CD4-positive, alpha-beta T cell treated with Interleukin-6 for 4 hours (primary cell): ENCODE measurements at regions not wholly inside any gene's neighbourhood (a gene's known extent, or its start where the extent isn't known, plus 50 kb on each side); places are given as distances from the start of the nearest gene placed in this dataset.
"Not testable (repeated sequence)": the region's sequence is repeated elsewhere in the genome, so short reads cannot be mapped to it uniquely, and the experiment has no call there.

Experiments
- DNase-seq: peaks from one replicate; pipeline ENCODE4 v3.0.0-alpha.2; 2020; ENCODE audit warnings: mixed read lengths

DNA sequence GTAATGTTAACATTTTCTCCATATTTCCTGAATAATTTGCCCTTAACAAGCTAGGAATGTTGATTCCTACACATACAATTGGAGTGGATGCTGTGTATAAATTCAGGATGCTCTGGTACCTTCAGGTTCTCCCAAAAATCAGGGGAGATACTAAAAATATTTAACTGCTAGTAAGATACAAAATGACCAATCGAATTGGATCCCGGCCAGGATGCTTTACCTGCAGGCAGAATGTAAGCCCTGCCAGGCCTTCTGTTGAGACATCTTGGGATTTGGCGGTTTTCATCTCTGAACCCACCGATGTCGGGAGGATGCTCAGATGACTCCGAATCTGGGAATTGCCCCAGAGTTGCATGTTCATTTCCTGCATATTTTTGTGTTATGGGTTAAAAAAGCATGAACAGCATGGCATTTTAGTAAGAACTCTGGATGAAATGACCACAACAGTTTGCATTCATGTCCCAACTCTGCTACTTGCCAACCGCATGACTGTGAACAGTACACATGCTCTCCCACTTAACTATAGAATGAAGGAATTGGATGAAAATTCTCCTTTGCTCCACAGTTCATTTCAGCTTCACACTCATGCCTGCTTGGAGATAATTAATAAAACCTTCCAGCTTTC, 241.4 kb upstream of the TBL1XR1 start:
- no peak for DNase-seq

DNA sequence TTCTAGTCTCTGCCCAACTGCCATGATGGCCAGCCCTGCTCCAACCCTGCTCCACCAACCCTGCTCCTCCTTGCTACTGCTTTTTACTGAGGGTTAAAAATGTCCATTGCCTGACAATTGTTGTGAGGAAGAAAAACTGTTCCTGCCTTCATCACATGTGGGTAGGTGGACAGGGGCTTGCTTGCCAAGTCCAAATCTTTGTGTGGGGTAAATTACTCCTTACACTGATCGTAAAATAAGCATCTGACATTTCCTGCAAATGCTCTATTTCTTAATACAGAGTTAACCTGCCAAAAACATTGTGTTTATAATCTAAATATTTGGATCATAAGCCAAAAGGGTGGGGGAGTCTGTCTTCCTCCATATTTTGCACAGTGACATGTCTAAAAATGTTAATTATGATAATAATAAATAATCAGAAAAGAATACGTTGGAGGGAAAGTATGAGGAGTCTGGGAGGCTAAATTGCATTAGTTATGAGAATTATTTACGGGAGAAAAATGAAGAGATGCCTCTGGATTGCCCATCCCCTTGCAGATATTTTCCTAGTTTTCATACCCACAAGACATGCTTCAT, 242.5 kb upstream of the TBL1XR1 start:
- no peak for DNase-seq

DNA sequence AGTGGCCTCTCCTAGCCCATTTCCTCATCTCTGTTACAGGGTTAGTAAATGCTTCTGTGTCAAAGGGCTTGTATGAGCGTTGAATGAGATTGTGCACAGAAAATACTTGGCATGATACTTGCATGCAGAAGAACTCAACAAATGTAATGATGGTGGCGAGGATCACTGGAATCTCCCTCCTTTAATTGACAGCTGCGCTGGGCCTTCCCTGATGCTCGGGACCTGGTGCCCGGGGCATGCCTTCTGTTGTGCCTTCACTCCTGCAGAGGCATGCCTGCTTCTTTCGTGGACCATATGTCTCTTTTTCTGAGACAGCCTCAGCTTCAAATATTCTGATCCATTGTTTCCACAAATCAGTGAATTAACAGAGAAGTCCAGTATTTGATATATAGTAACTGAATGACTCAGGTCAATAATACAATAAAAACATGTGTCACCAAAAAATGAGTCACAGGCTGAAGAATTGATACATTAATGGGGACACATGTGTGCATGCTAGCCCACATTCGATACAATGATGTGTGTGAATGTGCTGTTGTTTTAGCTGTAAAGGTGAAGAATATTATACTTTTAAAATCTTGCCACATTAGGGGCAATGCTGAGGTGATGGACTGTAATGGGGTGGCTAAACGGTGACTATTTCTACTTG, 243.3 kb upstream of the TBL1XR1 start:
- no peak for DNase-seq

DNA sequence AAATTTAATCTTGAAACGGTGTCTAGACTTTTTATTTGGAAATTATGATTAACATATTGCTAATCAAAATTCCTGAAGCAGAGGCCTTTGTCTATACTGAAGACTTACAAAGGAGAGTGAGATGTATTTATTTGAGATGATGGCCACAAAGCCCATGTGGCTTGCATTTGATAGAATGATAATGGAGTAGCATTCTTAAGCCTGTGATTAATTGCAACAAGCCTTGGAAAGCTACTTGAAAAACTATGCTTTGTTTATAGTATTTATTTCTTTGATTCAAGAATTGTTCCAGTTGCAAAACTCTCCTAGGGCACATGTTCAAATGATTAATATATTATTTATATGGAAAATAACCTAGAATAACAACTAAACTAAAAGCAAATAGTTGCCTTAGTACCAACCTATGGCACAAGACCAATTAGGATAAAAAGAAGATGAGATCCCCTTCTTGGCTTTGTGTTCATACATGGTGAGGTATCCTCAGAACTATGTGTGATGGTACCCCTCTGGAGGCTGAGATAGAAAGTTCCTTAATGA, 244.1 kb upstream of the TBL1XR1 start:
- no peak for DNase-seq

DNA sequence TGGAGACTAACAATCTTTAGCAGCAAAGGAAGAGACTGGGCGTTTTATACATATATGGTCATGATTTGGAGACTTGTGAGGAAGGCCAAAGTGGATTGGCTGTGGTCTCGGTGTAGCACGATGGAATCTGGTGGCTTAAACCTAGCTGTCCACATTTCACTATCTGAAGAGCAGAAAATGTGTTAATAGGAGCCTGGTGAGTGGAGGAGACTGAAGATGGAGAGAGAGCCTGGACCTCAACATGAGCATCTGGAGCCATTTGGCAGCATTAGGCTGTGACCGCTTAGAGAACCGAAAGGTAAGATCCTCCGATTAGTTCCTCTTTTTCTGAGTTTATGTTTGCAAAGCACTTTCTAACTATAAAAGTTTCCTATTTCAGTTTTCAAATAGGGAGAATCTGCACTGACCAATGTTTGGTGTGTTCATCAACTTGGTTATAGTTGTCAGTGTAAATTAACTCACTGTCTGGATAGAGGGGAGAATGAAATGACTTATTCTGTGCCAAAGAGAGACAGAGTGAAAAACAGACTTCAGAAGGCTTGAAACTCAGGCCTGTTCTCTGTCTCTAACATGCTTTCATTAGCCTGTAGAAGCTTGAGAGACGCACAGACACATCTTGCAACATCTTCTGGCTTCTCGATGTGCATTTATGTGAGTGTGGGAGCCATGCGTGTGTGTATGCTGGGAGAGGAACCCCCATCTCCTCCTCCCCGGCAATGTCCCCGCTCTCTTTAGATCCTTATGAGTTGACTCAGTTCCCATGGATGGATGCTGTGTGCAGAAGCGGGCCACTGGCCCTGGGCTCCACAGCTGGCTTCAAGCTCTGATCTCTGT, 244.7 kb upstream of the TBL1XR1 start:
- no peak for DNase-seq

DNA sequence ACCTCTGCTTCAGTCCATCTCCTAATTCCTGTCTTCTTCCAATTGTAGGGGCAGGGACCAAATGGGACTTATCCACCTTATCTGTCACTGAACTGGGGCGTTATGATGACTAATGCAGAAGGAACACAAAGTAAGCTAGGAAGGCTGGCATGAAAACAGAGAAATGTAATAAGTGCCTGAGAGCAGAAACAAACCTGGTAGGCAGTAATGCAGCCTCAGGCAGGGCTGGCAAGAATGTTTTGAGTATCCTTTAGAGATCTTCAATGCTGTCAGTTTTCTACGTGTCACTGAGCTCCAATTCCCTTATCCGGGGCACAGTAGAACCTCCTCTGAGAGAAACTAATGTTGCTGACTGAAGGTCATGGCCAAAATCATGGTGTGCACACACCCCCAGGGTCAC, 246.2 kb upstream of the TBL1XR1 start:
- no peak for DNase-seq

DNA sequence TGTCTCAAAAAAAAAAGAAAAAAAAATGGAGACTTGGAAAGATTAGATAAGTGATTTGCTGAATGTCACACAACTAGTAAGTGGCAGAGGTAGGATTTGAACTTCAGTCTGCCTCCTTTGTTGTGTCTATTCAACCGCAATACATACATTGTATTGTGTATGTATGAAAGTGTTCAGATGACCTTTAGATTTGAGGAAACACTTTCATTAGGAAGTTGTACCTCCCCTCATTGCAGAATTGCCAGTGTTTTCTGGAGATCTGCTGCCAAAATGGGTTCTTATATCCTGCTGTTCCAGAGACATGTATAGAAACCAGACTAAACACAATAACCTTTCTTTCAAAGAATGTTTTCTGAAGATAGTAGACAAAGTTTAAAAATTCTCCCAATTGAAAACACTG, 247.4 kb upstream of the TBL1XR1 start:
- DNase-seq, result no peak

DNA sequence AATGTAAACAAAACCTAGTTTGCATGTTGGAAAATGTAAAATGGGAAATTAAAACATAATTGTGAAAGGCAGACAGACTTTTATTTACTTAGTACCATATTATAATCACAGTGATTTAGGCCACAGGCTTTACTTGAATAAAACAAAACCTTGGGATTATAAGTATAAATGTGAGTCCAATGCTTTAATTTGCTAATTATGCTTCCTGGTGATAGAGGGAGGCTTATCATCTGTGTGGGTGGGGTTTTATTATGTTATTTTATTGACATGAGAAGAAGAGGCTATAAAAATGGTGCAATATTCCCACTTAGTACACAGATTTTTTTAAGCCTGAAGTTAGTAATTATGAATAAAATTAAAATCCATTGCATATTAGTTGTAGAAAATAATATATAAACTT, 248.3 kb upstream of the TBL1XR1 start:
- no peak for DNase-seq

DNA sequence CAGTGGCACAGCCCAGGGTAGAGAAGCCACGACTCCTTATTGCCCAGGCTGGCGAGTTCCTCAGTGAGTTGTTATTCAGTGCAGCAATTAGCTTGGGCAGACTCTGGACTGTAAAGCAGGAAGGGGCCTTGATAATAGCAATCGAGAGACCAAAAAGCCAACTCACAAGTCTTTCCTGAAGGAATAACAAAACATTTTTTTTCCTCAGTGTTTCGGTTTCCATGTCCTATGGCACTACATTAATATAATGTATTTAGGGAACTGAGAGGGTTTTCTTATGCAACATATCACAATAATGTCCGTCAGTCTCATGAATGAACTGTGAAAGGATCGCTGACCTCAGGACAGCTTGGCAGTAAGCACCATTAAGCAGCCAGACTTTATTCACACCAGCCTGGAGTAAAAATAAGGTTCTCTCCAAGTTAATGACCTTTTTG, 248.9 kb upstream of the TBL1XR1 start:
- DNase-seq, result no peak

DNA sequence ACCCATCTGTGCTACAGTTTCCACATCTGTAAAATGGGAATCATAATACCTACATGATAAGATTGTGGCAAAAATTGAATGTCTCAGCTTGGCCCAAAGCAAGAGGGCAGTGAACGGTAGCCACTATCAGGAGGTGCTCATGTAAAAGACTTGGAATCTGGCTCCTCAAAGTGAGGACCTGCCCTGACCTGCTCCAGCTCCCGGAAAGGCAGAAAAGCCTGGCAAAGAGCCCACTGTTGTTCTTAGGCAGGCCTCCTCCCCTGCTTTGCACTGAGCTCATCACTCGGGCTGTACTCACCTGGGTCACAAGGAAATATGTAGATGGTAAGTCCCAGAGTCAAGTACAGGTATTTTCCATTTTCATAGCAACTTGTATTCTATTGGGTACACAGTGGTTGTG, 250.7 kb upstream of the TBL1XR1 start:
- no peak for DNase-seq

DNA sequence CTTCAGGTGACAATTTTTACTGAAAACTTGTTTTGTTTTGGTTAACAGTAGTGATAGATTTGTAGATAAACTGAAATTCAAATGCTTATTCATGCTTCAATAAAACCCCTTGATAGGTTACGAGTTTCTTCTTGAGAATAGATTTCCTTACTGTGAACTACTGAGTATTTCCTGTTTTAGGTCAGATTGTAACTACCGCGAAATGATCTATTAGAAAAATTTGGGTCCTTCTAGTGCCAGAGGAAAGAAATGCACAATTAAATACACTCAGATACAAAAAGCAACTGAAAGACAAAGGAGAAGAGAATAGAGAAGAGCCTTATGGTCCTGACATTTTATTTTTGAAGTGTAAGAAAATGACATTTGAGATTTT, 251.7 kb upstream of the TBL1XR1 start:
- no peak for DNase-seq

DNA sequence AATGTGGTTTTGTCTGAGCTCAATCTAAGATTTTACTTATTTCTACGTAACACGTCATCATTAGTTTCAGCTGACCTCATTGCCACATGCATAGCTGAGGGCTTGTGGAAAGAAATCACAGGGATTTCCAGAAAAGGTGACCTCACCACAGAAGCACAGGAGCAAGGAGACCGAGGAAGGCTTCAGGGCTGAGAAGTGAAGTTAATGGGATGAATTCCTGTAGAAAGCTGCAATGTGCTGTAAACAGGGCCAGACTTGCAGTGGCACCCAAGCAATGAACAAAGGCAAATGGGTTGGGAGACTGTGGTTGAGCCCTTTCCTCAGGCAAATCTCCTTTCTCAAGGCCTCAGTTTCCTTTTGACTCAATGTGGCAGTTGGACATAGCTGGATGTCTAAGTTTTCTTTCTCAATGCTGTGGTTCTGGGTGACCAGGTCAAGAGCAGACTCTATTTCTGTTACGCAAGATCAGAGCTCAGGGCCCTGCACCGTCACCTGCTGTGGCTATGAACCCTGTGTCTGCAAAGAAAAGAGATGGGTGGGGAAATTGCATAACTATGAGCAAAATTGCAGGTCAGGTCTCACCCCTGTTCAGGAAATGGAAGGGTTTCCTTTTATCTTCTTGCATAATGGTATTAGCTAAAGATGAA, 252.2 kb upstream of the TBL1XR1 start:
- peak; percentile 12 for DNase-seq

DNA sequence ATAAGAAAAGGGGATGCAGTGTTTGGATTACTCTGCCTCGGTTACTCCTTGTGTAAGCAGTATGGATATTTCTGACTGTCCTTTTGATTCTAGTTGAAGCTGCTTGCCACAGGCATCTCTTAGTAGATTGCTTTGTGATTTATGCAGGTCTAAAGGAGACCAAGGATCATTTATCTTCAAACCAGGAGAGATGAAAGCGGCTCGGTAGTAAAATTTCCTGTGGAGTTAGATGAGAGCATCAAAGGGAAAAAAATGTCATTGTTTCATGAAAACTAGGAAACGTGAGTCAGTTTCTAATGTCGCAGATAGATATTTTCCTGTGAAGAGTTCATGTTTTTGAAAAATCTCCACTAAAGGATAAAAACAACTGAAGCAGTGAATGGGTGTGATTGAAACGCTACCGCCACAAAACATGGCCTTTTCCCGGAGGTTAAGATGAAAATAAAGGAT, 254.0 kb upstream of the TBL1XR1 start:
- DNase-seq, result no peak

DNA sequence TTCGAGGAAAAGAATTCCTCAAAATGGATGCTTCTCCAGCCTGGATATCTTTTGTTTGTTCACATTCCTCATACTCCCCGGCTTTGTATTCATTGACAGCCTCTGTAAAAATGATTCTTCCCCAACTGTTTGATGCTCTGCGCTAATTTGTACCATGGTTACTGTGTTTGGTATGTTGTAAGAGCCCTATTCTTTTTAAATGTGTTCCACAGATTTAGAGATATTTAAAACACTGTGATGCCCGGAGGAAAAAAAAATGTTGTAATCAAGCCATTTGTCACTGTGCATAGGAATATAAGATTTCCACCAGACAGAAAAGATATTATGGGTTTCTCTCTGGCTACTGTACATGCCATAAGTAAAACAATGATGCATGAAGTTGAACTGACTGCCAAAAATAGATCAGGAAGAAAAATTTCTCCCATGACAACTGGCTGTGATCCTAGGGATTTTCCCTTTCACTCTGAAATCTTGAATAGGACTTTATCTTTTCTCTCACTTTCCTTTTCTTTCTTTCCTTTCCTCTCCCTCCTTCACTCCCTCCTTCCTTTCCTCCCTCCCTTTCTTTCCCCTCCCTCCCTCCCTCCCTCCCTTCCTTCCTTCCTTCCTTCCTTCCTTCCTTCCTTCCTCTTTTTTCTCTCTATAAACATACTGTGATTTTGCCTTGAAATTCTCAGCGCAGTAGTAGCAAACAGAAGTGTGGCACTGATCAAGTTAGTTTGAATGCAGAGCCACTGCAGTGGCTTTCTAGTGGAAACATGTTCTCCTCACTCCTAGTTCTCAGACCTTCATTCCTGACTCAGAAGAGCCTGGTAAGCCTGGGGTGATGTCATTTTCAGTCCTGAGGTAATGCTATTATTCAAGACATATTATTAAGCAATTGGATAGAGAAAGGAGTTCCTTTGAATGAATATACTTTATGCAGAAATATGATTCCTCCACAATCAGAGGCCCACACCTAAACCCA, 254.9 kb upstream of the TBL1XR1 start:
- no peak for DNase-seq

DNA sequence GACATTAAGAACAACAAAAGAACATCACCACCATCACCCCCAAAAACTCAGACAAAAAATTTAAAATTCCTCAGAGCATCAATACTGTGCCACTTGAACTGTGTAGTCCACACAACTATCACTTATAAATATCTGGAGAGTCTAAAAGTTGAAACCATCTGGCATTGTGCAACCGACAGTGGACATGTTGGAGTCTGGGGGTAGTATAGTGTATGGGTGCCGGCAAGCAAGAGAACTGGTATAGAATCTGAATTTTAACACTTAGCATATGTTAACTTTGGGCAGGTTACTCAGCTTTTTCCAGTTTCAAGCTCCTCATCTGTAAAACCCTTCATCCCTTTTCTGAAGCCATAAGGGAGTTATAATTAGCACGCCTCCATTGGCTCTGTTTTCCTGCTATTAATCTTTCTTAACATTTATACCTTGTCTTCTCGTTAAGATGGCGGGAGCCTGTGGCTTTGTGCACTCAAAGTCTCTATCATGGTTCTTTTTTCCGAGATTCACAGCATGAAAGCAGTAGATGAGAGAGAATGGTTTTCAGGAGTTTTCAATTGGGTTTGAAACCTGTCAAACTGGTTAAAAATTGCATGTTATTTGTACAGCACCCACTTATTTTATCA, 255.7 kb upstream of the TBL1XR1 start:
- DNase-seq, result no peak

DNA sequence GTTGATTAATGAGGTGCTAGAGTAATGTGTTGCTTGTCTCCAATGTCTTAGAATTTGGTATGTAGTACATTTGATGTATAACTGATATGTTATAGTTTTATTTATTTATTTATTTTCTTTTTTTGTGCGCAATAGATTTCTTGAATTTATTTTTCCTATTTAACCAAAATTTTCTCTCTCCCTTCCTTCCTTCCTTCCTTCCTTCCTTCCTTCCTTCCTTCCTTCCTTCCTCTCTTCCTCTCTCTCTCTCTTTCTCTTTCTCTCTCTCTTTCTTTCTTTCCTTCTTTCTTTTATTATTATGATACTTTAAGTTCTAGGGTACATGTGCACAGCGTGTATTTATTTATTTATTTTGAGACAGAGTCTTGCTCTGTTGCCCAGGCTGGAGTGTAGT, 256.2 kb upstream of the TBL1XR1 start:
- no peak for DNase-seq

DNA sequence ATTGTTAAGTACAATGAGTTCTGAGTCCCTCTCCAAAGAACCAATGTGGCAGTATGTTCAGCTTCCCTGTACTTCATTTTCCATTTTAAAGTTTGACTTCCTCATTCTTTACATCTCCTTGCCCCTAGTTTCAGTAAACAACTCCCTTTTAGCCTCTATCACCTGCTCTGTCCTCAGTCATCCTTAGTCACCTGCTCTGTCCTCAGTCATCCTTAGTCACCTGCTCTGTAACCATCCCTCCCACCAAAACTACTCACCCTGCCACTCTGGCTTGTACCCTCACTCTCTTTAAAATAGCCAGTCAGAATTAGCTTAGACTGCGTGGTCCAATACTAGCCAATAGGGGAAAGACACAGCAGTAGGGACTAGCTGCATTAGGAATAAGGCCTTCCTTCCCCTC, 259.9 kb upstream of the TBL1XR1 start:
- DNase-seq, result not testable (repeated sequence)

DNA sequence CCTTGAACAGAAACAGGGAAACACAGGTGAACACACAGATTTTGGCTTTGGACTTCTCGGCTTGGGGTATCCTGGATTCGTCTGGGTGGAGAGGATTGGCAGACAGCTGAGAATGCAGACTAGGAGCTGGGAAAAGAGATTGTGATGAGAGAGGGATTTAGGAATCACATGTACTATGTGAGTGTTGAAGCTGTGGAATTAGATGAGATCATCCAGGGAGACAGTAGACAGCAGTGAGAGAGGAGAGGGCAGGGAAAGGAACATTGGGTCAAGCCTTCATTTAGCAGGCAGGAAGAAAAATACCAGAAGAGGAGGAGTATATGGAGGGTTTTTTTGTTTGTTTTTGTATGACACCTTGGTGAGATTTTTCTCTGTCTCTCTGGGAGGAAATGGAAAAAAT, 262.1 kb upstream of the TBL1XR1 start:
- DNase-seq, result no peak

DNA sequence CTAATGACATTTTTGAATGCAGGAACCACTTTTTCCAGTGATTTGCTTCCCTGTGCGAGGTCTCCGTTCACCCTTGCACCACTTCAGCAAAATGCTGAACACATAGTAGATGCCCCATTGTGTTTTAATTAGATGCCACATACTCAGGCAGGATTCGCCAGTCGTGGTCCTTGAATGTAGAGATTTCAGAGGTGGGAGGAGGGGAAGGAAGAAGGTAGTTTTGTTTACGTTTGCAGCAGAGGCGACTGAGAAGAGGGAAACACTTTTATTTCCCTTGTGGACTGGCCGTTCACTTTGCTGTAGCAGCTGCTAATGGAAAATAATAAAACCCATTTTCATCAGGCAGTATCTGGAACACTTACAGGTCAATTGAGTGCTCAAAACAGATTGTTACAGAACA, 262.8 kb upstream of the TBL1XR1 start:
- no peak for DNase-seq

DNA sequence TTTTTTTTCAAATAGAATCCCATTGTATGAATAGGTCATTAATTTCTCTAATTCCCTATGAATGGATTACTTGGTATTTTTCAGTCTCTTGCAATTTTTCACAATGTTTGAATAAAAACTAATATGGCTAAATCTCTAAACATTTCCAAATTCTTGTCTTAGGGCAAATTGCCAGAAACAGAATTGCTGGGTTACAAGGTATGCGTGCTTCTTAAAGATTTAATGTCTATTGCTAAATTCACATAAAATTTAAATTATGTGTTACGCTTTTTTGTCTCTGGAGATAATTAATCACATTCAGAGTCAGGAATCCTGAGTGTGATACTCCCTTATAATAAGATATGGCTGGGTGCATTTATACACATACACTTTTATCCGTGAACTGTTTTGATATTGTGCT, 264.5 kb upstream of the TBL1XR1 start:
- DNase-seq, result no peak

DNA sequence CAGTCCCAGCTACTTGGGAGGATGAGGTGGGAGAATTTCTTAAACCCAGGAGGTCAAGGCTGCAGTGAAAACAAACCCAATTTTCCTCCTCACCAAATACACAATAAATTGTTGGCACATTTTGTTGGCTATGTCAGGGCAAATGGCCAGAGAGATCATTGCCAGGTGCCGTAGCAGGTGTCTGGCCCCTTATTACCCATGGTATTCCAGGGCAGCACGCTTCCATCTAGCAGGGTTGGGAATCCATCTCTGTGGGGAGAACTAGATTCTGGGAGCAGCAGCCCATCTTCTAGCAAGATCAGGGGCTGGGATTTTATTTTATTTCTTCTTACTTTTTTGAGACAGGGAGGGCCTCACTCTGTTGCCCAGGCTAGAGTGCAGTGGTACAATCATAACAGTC, 266.1 kb upstream of the TBL1XR1 start:
- DNase-seq, result not testable (repeated sequence)
